C1 segment of cervical spinal cord (tissue), 14 donors: ENCODE measurements at regions not wholly inside any gene's neighbourhood (a gene's known extent, or its start where the extent isn't known, plus 50 kb on each side); places are given as distances from the start of the nearest gene placed in this dataset.
"Not testable (repeated sequence)": the region's sequence is repeated elsewhere in the genome, so short reads cannot be mapped to it uniquely, and the experiment has no call there.

Experiments used
- DNase-seq, 14 donors: peaks; one replicate each; lab custom pipeline; 2025; lab: John Stamatoyannopoulos, UW

- no peak for DNase-seq
These were observed 166.2 kb upstream of the TBC1D5 start for GRCh38 chr3:17908399-17909191.

GRCh38 chr3:17905996-17906395 is 163.6 kb upstream of the TBC1D5 start:
- DNase-seq = no peak

GRCh38 chr3:17901893-17902292 is 159.5 kb upstream of the TBC1D5 start:
- DNase-seq = no peak

GRCh38 chr3:17894434-17895060 is 152.1 kb upstream of the TBC1D5 start:
- peak in 1 of 14 donors; percentile 4 for DNase-seq

- no peak for DNase-seq
These were observed 148.9 kb upstream of the TBC1D5 start for GRCh38 chr3:17891139-17891856.

GRCh38 chr3:17885986-17886385 is 143.6 kb upstream of the TBC1D5 start:
- no peak for DNase-seq

GRCh38 chr3:17882981-17883380 is 140.6 kb upstream of the TBC1D5 start:
- no peak for DNase-seq

- DNase-seq = no peak
These were observed 134.9 kb upstream of the TBC1D5 start for GRCh38 chr3:17877299-17877698.

GRCh38 chr3:17874636-17875035 is 132.2 kb upstream of the TBC1D5 start:
- no peak for DNase-seq

GRCh38 chr3:17872457-17872856 is 130.0 kb upstream of the TBC1D5 start:
- DNase-seq = no peak

- no peak for DNase-seq
These were observed 123.2 kb upstream of the TBC1D5 start for GRCh38 chr3:17865631-17866030.

- DNase-seq = no peak
These were observed 119.0 kb upstream of the TBC1D5 start for GRCh38 chr3:17861476-17861875.

GRCh38 chr3:17860840-17861471 is 118.5 kb upstream of the TBC1D5 start:
- DNase-seq = not testable (repeated sequence)

GRCh38 chr3:17852217-17852616 is 109.8 kb upstream of the TBC1D5 start:
- DNase-seq = no peak

- DNase-seq = no peak
These were observed 108.0 kb upstream of the TBC1D5 start for GRCh38 chr3:17850448-17850847.

- DNase-seq = no peak
These were observed 105.7 kb upstream of the TBC1D5 start for GRCh38 chr3:17848102-17848501.

GRCh38 chr3:17847156-17847555 is 104.7 kb upstream of the TBC1D5 start:
- DNase-seq = no peak

GRCh38 chr3:17846466-17846865 is 104.0 kb upstream of the TBC1D5 start:
- no peak for DNase-seq

- no peak for DNase-seq
These were observed 102.8 kb upstream of the TBC1D5 start for GRCh38 chr3:17845026-17845812.

- no peak for DNase-seq
These were observed 101.8 kb upstream of the TBC1D5 start for GRCh38 chr3:17844236-17844635.

- DNase-seq = peak in 13 of 14 donors; percentile 9 to 75 (median 41)
These were observed 98.9 kb upstream of the TBC1D5 start for GRCh38 chr3:17841190-17841828.
